ENCODE measurements at regions not wholly inside any gene's neighbourhood (a gene's known extent, or its start where the extent isn't known, plus 50 kb on each side); places are given as distances from the start of the nearest gene placed in this dataset.

DNA sequence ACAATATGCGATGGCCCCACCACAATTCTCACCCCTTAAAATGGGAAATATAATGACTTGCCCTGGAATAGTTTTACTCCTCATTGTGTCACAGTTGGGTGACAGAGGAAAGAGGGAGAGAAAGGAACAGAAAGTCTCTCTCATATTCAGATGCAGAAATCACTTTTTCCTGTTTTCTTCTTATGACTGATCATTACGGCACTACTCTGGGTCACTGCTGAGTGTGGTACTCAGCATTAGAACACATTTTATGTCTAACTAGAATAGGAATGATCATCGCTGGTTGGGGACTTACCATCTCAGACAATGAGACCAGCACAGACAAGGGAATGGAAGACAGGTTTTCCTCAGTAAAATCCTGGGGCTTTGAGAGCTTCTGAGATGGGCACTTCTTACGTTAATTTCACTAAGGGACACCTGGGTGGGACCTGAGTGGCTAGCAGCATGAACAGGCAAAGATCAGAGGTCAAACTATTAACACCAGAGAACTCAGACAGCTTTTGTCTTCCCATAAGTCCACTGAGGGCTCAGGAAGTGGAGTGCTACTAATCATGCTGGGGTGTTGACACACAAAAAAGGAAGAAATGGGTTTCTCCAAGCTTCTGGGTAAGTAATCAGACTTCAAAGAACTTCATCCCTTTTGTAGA is 54.9 kb upstream of the ARHGAP18 start:
- TF ChIP-seq POLR2AphosphoS5 (IDR thresholded peaks at IDR 0.05; ENCODE audit: borderline replicate concordance, low read depth, low read length) = no peak
- TF ChIP-seq EZH2 (IDR thresholded peaks at IDR 0.05) = no peak
